Stimulated activated CD8-positive, alpha-beta memory T cell treated with anti-CD3 and anti-CD28 coated beads, Interleukin-4, amount 100 ng/mL, for 4 hours (primary cell): ENCODE measurements at regions not wholly inside any gene's neighbourhood (a gene's known extent, or its start where the extent isn't known, plus 50 kb on each side); places are given as distances from the start of the nearest gene placed in this dataset.
"Not testable (repeated sequence)": the region's sequence is repeated elsewhere in the genome, so short reads cannot be mapped to it uniquely, and the experiment has no call there.

ENCODE experiments used
- DNase-seq, 2 donors: peaks; one replicate each; pipeline ENCODE4 v3.0.0-alpha.2; 2020; ENCODE audit warnings: low read depth in 2 of 2, low spot score in 1 of 2

DNA sequence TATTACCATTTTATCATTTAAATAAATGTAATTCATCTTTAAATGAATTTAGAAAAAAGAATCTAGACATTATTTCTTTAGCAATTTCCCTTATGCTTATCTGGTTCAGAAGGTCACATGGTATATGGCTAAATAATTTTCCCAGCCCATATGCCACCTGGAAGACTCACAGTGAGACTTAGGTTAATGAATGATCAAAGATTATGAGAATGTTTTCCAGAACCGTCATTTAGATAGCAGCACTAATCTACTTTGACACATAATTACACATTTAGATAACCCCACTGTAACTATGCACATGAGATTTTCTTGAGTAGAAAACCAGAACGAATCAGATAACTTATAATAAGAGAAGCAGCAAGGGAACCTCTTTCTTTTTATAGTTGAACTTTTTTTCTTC is 124.9 kb upstream of the CCDC180 start:
- DNase-seq, result not testable (repeated sequence)

GRCh38 chr9:97179616-97180015 is 127.8 kb upstream of the CCDC180 start:
- no peak for DNase-seq

DNA sequence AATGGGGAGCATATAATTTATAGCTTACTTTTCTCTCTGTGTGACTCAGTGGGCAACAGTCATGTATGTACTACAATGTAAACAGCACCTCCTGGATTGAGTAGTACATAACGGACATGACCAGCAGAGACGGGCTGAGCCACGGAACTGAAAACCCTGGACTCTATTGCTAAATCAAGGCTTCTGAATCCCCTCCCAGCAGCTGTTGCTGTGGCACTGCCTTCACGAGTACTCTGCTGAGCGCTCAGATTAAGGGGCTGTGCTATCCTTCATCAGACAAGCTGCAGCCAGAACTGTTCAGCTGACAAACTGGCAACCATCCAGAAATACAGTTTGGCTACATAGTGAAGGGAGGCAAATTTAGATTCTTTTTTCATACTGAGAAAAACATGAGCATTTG is 131.3 kb upstream of the CCDC180 start:
- DNase-seq, result no peak

GRCh38 chr9:97168174-97168573 is 129.2 kb upstream of the CTSV start:
- DNase-seq, result not testable (repeated sequence)

DNA sequence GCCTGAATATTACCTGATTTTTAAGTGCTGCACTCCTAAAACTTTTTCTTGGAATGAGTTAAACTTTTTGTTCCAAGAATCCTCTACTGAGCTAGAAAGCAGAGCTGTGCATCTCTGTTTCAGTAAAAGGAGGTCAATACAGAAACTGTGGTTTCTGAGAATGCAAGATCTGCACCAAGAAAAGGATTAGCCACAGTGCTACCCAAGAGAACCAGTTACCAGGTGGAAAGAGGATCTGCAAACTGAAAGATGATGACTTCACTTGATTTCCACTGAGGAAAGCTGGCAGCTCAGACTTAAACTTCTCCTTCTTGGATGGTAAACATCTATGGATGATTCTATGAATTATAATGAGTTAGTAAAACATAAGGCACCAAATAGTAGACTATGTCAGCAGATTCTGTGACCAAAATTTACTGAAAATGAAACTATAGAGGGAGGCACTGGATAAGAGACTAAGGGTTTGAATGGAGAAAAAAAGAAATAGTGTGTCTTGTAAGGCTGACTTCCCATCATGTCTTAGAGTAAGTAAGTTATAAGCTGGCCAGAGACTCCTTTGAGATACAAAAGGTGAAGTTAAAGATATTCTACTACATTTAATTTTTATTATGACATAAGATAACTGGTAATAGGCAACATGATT is 127.7 kb upstream of the CTSV start:
- not testable (repeated sequence) for DNase-seq

DNA sequence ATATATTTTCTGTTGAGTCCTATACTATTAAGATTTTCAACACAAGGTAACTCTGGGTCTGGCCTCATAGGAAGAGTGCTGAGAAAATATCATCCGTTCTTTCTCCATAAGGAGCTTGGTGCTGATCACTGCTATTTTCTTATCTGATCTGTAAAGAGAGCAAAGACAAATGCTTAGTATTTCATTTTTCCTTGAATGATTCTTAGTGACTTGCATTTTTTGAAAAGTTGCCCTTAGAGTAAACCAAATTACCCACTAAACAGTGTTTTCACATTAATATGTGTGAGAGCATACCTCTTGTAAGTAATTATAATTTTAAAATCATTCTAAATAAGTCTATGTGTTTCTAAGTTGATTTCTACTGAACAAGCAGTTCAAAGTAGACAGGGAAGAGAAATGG is 121.3 kb upstream of the CTSV start:
- no peak for DNase-seq

GRCh38 chr9:97158722-97159121 is 119.8 kb upstream of the CTSV start:
- not testable (repeated sequence) for DNase-seq

GRCh38 chr9:97155441-97155840 is 116.5 kb upstream of the CTSV start:
- not testable (repeated sequence) for DNase-seq

DNA sequence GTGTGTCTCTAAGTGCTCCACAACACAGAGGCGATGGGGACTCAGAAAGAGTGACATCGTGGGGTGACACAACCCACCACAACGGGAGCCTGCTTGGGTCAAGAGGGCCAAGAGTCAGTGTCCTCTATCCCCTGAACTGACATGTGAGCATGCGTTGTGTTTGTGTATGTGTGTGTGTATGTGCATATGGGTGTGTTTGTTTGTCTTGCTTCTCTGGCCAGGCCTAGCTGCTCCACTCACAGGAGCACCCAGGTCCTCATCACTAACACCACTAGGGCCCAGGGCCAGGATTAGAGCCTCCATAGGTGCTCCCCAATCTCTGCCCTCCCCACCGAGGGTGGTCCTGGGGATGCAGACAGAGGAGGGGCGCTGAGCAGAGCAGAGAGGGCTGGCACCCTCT is 115.0 kb upstream of the CTSV start:
- DNase-seq, result no peak

DNA sequence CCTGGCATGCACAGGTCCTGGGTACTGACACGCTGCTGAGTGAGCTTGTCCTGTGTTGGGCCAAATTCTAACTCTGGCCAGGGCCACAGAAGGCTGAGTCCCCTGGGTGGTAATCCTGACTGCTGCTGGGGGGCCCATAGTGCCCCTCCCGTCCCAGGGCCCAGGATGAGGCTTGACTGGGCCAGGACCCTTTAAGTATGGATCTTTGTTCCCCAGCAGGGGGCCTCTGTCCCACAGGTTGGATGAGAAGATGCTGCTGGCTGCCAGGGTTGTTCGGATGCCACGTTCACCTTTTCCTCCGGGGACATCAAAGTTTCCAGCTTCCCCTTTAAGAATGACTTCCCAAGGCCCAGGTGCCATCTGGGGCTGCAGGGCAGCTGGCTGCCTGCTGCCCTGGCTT is 114.2 kb upstream of the CTSV start:
- DNase-seq, result not testable (repeated sequence)

DNA sequence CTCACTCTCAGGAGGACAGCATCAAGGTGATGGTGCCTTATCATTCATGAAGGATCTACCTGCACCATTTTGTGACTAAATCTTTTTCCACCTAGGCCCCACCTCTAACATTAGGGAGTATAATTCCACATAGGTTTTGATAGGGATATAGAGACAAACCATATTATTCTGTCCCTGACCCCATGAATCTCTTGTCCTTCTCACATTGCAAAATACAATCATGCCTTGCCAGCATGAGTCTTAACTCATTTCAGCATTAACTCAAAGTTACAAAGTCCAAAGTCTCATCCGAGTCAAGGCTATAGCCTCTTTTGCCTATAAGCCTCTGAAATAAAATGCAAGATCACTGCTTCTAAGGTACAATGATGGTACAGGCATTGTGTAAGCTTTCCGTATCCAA is 111.5 kb upstream of the CTSV start:
- not testable (repeated sequence) for DNase-seq

GRCh38 chr9:97148428-97148827 is 109.5 kb upstream of the CTSV start:
- DNase-seq, result not testable (repeated sequence)

DNA sequence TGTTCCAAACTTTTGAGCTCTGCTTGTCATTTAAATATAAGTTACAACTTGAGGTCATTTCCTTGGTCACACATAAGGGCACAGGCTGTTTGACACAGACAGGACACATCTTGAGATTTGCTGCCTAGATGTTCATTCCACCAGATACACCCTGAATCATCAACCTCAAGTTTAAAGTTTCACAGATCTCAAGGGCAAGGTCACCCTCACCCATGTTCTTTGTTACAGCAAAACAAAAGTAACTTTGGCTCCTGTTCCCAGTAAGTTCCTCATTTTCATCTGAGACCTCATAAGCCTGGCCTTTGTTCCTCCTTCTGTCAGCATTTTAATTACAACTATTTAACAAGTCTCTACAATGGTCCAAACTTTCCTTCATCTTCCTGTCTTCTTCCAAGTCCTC is 106.7 kb upstream of the CTSV start:
- DNase-seq, result not testable (repeated sequence)

- DNase-seq, result no peak
Measured at GRCh38 chr9:97140566-97140965, 101.6 kb upstream of the CTSV start.

DNA sequence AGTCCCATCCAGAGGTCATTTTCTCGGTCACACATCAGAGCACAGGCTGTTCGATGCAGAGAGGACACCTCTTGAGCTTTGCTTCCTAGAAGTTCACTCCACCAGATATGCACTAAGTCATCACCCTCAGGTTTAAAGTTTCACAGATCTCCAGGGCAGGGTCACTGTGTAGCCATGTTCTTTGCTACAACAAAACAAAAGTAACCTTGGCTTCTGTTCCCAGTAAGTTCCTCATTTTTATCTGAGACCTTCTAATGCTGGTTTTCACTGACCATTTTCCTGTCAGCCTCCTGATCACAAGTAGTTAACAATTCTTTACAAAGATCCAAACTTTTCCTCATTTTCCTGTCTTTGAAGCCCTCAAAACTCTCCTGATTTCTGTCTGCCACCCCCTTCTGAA is 97.5 kb upstream of the CTSV start:
- no peak for DNase-seq

GRCh38 chr9:97133966-97134365 is 95.0 kb upstream of the CTSV start:
- DNase-seq, result not testable (repeated sequence)

GRCh38 chr9:97132865-97133264 is 93.9 kb upstream of the CTSV start:
- no peak for DNase-seq

GRCh38 chr9:97130864-97131263 is 91.9 kb upstream of the CTSV start:
- DNase-seq, result not testable (repeated sequence)

DNA sequence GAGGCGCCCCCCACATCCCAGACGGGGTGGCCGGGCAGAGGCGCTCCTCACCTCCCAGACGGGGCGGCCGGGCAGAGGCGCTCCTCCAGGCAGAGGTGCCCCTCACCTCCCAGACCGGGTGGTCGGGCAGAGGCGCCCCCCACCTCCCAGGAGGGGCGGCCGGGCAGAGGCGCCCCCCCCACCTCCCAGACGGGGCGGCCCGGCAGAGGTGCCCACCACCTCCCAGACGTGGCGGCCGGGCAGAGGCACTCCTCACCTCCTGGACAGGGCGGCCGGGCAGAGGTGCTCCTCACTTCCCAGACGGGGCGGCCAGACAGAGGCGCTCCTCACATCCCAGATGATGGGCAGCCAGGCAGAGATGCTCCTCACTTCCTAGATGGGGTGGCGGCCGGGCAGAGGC is 91.4 kb upstream of the CTSV start:
- not testable (repeated sequence) for DNase-seq

- no peak for DNase-seq
Measured at GRCh38 chr9:97128919-97129318, 90.0 kb upstream of the CTSV start.

- no peak for DNase-seq
Measured at GRCh38 chr9:97124256-97124655, 85.3 kb upstream of the CTSV start.

GRCh38 chr9:97110696-97111095 is 71.8 kb upstream of the CTSV start:
- no peak for DNase-seq

GRCh38 chr9:97109194-97109811 is 70.4 kb upstream of the CTSV start:
- no peak for DNase-seq
